IMR-90 (cell line): ENCODE measurements at regions not wholly inside any gene's neighbourhood (a gene's known extent, or its start where the extent isn't known, plus 50 kb on each side); places are given as distances from the start of the nearest gene placed in this dataset.

ENCODE experiments used
- ATAC-seq: fragments of 200-7000 bp; cut with Tn5 transposase; 2 replicates; pipeline ENCODE4 v1.9.1; 2020; ENCODE audit warnings: low read depth, mild to moderate bottlenecking, moderate library complexity
- BruUV-seq: library from RNA; stranded (reverse); fragments of 400-500 nt; replicated peaks from 2 replicates; lab custom pipeline; 2021; lab: Mats Ljungman, UMichigan
- CTCF ChIA-PET: fragments of 300-600 bp; formaldehyde crosslinking; extraction: SDS; loops from one replicate; lab custom pipeline; 2021; ENCODE audit warnings: antibody characterized with exemption; lab: Yijun Ruan, JAX
- POLR2A ChIA-PET: fragments of 300-600 bp; sonication (Branson Sonifier 250); formaldehyde crosslinking; loops from one replicate; lab custom pipeline; 2022; ENCODE audit warnings: antibody characterized with exemption; ENCODE audit not compliant: unreplicated experiment; lab: Charles Lee
- DNase-seq: peaks from one replicate; pipeline ENCODE4 v3.0.0; 2013
- H2AFZ ChIP-seq: replicated peaks from 2 replicates; pipeline ENCODE3; 2013; ENCODE audit warnings: low read length, mild to moderate bottlenecking; ENCODE audit not compliant: poor library complexity
- H2AK5ac ChIP-seq: 2 replicates; pipeline ENCODE4 v1.6.1; 2013; ENCODE audit warnings: low read depth, low read length, inconsistent platforms
- H2AK9ac ChIP-seq: replicated peaks from 2 replicates; pipeline ENCODE3; 2013; ENCODE audit warnings: mild to moderate bottlenecking, low read depth, low read length, moderate library complexity; ENCODE audit not compliant: poor library complexity
- H2BK120ac ChIP-seq: 2 replicates; pipeline ENCODE4 v1.6.1; 2013; ENCODE audit warnings: low read depth, low read length, inconsistent platforms
- H2BK15ac ChIP-seq: 3 replicates; pipeline ENCODE4 v1.6.1; 2013; ENCODE audit warnings: low read depth, low read length, inconsistent platforms
- H2BK20ac ChIP-seq: 2 replicates; pipeline ENCODE4 v1.6.1; 2013; ENCODE audit warnings: low read depth, mild to moderate bottlenecking, inconsistent platforms, low read length, moderate library complexity
- H2BK5ac ChIP-seq: 2 replicates; pipeline ENCODE4 v1.6.1; 2013; ENCODE audit warnings: mild to moderate bottlenecking, low read depth, low read length, inconsistent platforms; ENCODE audit not compliant: poor library complexity, severe bottlenecking
- H3K14ac ChIP-seq: replicated peaks from 2 replicates; pipeline ENCODE4 v1.6.1; 2013; ENCODE audit warnings: low read depth, low read length, inconsistent platforms
- H3K18ac ChIP-seq: 2 replicates; pipeline ENCODE4 v1.6.1; 2013; ENCODE audit warnings: low read depth, low read length, control low read depth
- H3K23ac ChIP-seq: 2 replicates; pipeline ENCODE4 v1.6.1; 2013; ENCODE audit warnings: low read depth, low read length, inconsistent platforms
- H3K27ac ChIP-seq: 2 replicates; pipeline ENCODE4 v1.5.1; 2013; ENCODE audit warnings: mild to moderate bottlenecking, control low read depth, low read length; ENCODE audit not compliant: insufficient read depth
- H3K27me3 ChIP-seq: 2 replicates; pipeline ENCODE4 v1.6.1; 2013; ENCODE audit warnings: low read length; ENCODE audit not compliant: control insufficient read depth, insufficient read depth
- H3K36me3 ChIP-seq: 2 replicates; pipeline ENCODE4 v1.6.1; 2013; ENCODE audit warnings: low read length, mixed read lengths; ENCODE audit not compliant: control insufficient read depth, insufficient read depth
- H3K4ac ChIP-seq: 2 replicates; pipeline ENCODE4 v1.6.1; 2013; ENCODE audit warnings: low read depth, low read length, inconsistent platforms
- H3K4me1 ChIP-seq: 2 replicates; pipeline ENCODE4 v1.6.1; 2013; ENCODE audit warnings: low read length, mixed read lengths; ENCODE audit not compliant: control insufficient read depth, insufficient read depth
- H3K4me2 ChIP-seq: 2 replicates; pipeline ENCODE4 v1.6.1; 2013; ENCODE audit warnings: low read depth, mild to moderate bottlenecking, control low read depth, low read length, moderate library complexity
- H3K4me3 ChIP-seq: 2 replicates; pipeline ENCODE4 v1.5.1; 2013; ENCODE audit warnings: low read depth, mild to moderate bottlenecking, control low read depth, low read length, moderate library complexity; ENCODE audit not compliant: insufficient read depth
- H3K56ac ChIP-seq: 2 replicates; pipeline ENCODE4 v1.6.1; 2013; ENCODE audit warnings: low read length, inconsistent platforms; ENCODE audit not compliant: insufficient read depth; ENCODE audit errors: extremely low read depth
- H3K79me1 ChIP-seq, 2 experiments: 2 replicates each; pipeline ENCODE4 v1.6.1; 2013; ENCODE audit warnings: low read length in 2 of 2, inconsistent platforms in 1 of 2, low read depth in 1 of 2
- H3K9ac ChIP-seq: 2 replicates; pipeline ENCODE4 v1.6.1; 2013; ENCODE audit warnings: low read depth, low read length, control low read depth
- H3K9me1 ChIP-seq: 2 replicates; pipeline ENCODE4 v1.6.1; 2013; ENCODE audit warnings: low read length, inconsistent platforms; ENCODE audit not compliant: insufficient read depth
- H3K9me3 ChIP-seq: 2 replicates; pipeline ENCODE4 v1.6.1; 2013; ENCODE audit warnings: low read length; ENCODE audit not compliant: control insufficient read depth, insufficient read depth
- H4K20me1 ChIP-seq: 2 replicates; pipeline ENCODE4 v1.6.1; 2013; ENCODE audit warnings: low read length, inconsistent platforms; ENCODE audit not compliant: insufficient read depth
- H4K5ac ChIP-seq: 2 replicates; pipeline ENCODE4 v1.6.1; 2013; ENCODE audit warnings: mild to moderate bottlenecking, low read depth, low read length, control low read depth
- H4K8ac ChIP-seq, 2 experiments: 2 replicates each; pipeline ENCODE4 v1.6.1; 2013; ENCODE audit warnings: low read depth in 2 of 2, low read length in 2 of 2, control low read depth in 1 of 2, inconsistent platforms in 1 of 2
- H4K91ac ChIP-seq: 2 replicates; pipeline ENCODE4 v1.6.1; 2013; ENCODE audit warnings: low read depth, low read length, inconsistent platforms; ENCODE audit not compliant: insufficient read depth
- CEBPB ChIP-seq: IDR thresholded peaks from 2 replicates; pipeline ENCODE4 v1.6.1; 2012; ENCODE audit warnings: low read depth, low read length, improper control_type of control experiment
- CHD1 ChIP-seq: IDR thresholded peaks from 2 replicates; pipeline ENCODE4 v1.6.1; 2012; ENCODE audit warnings: low read depth, low read length, improper control_type of control experiment
- CTCF ChIP-seq: conservative IDR thresholded peaks from 2 replicates; pipeline ENCODE4 v1.5.1; 2012; ENCODE audit warnings: mild to moderate bottlenecking, low read depth, low read length, improper control_type of control experiment
- MAFK ChIP-seq: IDR thresholded peaks from 2 replicates; pipeline ENCODE4 v1.6.1; 2012; ENCODE audit warnings: low read depth, low read length, improper control_type of control experiment
- MAZ ChIP-seq: IDR thresholded peaks from 2 replicates; pipeline ENCODE4 v1.6.1; 2012; ENCODE audit warnings: low read depth, mild to moderate bottlenecking, low read length, improper control_type of control experiment, moderate library complexity, borderline replicate concordance
- MXI1 ChIP-seq: IDR thresholded peaks from 2 replicates; pipeline ENCODE4 v1.6.1; 2012; ENCODE audit warnings: low read depth, mild to moderate bottlenecking, low read length, moderate library complexity, borderline replicate concordance
- POLR2A ChIP-seq: IDR thresholded peaks from 2 replicates; pipeline ENCODE4 v1.6.1; 2012; ENCODE audit warnings: mild to moderate bottlenecking, low read depth, low read length
- RAD21 ChIP-seq: IDR thresholded peaks from 2 replicates; pipeline ENCODE4 v1.6.1; 2012; ENCODE audit warnings: low read length, improper control_type of control experiment
- RCOR1 ChIP-seq: IDR thresholded peaks from 2 replicates; pipeline ENCODE4 v1.6.1; 2012; ENCODE audit warnings: mild to moderate bottlenecking, low read length, improper control_type of control experiment; ENCODE audit not compliant: insufficient replicate concordance
- SMC3 ChIP-seq: fragments of 150-350 bp; IDR thresholded peaks from 2 replicates; pipeline ENCODE4 v1.6.1; 2016; ENCODE audit warnings: low read depth, mild to moderate bottlenecking, antibody characterized with exemption, low read length, moderate library complexity
- USF2 ChIP-seq: fragments of 150-350 bp; IDR thresholded peaks from 2 replicates; pipeline ENCODE4 v1.6.1; 2017; ENCODE audit warnings: mild to moderate bottlenecking, antibody characterized with exemption, low read length, low read depth
- WGBS, 2 experiments: methylation state at CpG; one replicate each; pipeline versions ENCODE4 v1.1.5 to v1.1.7; 2013; ENCODE audit warnings: missing lambda C conversion rate in 2 of 2; ENCODE audit not compliant: insufficient read length in 1 of 2; ENCODE audit errors: extremely low coverage in 2 of 2; 5-methylcytosine and 5-hydroxymethylcytosine counted together
- dilution Hi-C: fragments of 300-500 bp; cut with HindIII; formaldehyde crosslinking; loops from one replicate; pipeline ENCODE4 v1.14.3; 2018; ENCODE audit warnings: low sequenced_read_pairs; ENCODE audit not compliant: unreplicated experiment
- in situ Hi-C: fragments of 300-500 bp; cut with MboI; formaldehyde crosslinking; loops from 3 replicates; pipeline ENCODE4 v1.14.3; 2019; ENCODE audit warnings: low sequenced_read_pairs, inconsistent platforms, mixed read lengths
- intact Hi-C: fragments of 100-400 bp; cut with micrococcal nuclease; formaldehyde crosslinking; loops from 2 replicates; pipeline ENCODE4 v1.10.0; 2022
- TF ChIP-seq, protein P1 (sequence below): fragments of 150-350 bp; IDR thresholded peaks from 2 replicates; pipeline ENCODE4 v1.6.1; 2016; ENCODE audit warnings: low read depth, mild to moderate bottlenecking, low read length, moderate library complexity, borderline replicate concordance

DNA sequence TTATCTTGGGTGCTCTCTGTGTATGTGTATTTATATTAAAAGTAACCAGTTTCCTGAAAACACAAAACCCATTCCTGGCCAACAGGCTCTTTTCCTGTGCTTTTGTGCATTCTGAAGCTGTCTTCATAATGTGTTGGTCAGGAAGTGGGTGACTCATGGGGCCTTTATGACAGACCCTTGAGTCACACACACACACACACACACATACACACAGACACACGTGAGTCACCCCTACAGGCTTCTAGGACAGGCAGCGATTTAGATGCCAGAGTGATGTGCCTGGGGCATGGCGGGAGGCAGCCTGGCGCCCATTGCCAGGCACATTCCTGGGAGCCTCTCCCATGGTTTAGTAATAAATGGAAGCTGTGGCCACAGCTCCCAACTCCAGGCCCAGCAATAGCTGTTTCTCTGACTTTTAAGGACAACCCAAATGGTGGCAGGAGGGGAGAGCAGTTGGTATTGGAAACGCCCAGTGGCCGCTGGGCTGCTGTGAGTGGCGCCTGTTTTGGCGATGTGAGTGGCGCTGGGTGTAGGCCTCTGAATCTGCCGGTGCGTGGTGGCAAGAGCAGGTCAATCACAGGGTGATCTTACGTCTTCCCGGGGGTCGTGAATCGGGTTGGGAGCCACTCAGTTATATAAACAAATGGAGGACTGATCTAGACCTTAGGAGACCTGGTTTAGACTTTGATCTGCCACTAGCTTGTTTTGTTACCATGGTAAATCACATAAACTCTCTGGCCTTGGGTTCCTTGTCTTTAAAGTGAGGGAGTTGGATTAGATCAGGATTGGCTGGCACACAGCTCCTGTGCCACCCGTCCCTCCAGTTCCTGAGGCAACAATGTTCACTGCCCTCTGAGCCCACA is 150.7 kb upstream of the DLX2 start (continued):
- peak; percentile 15; the same call in 1 of the 2 replicates for TF ChIP-seq SMC3

GRCh38 chr2:172256886-172257285 is 154.2 kb upstream of the DLX2 start:
- intact Hi-C loops (no loop called here), dilution Hi-C loops (no loop called here), in situ Hi-C loops (no loop called here)
- H2BK5ac ChIP-seq: no peak overlapping the region
- peak overlapping the region; percentile 56; the same call in 1 of the 2 replicates for H2BK120ac ChIP-seq
- H3K27ac ChIP-seq: no peak overlapping the region
- no peak overlapping the region for H4K91ac ChIP-seq
- H3K14ac ChIP-seq: no peak overlapping the region
- H4K20me1 ChIP-seq: no peaks in the 10 kb centered on the region
- no peaks in the 10 kb centered on the region for H3K9me3 ChIP-seq
- no peak overlapping the region for H3K4me2 ChIP-seq
- ChIA-PET CTCF (no interaction called here), POLR2A (no interaction called here)
- no peak overlapping the region for H3K9ac ChIP-seq
- no peak overlapping the region for H4K8ac ChIP-seq
- no peaks in the 10 kb centered on the region for H3K36me3 ChIP-seq
- H3K18ac ChIP-seq: no peak overlapping the region
- no peak overlapping the region for H2BK20ac ChIP-seq
- no CpG with 5 or more reads among the region's 2 CpGs for WGBS, 2 experiments
- peaks cover 12% of the 10 kb centered on the region for H3K9me1 ChIP-seq
- no peak overlapping the region for H4K5ac ChIP-seq
- no peak overlapping the region for H3K4ac ChIP-seq
- no peak overlapping the region for H2AK9ac ChIP-seq
- H2BK15ac ChIP-seq: no peak overlapping the region
- no peak overlapping the region for H3K4me3 ChIP-seq
- H2AK5ac ChIP-seq: no peak overlapping the region; the same call in 1 of the 2 replicates
- ATAC-seq (no peak), DNase-seq (no peak)
- no TSS peak for BruUV-seq
- H3K56ac ChIP-seq: no peak overlapping the region
- H3K23ac ChIP-seq: no peak overlapping the region
- no peaks in the 10 kb centered on the region for H3K27me3 ChIP-seq
- no peak overlapping the region for H2AFZ ChIP-seq
- H3K79me1 ChIP-seq: peaks cover 0 to 6% of the 10 kb centered on the region in 2 experiments; a peak in 1 of 4 replicates
- peaks cover 15% of the 10 kb centered on the region for H3K4me1 ChIP-seq
- no peak for TF ChIP-seq CHD1
- no peak for TF ChIP-seq MXI1
- no peak for TF ChIP-seq CEBPB
- TF ChIP-seq USF2: no peak
- TF ChIP-seq SMC3: no peak
- no peak for TF ChIP-seq CTCF
- no peak for TF ChIP-seq RCOR1
- no peak for TF ChIP-seq RAD21
- TF ChIP-seq, protein P1, sequence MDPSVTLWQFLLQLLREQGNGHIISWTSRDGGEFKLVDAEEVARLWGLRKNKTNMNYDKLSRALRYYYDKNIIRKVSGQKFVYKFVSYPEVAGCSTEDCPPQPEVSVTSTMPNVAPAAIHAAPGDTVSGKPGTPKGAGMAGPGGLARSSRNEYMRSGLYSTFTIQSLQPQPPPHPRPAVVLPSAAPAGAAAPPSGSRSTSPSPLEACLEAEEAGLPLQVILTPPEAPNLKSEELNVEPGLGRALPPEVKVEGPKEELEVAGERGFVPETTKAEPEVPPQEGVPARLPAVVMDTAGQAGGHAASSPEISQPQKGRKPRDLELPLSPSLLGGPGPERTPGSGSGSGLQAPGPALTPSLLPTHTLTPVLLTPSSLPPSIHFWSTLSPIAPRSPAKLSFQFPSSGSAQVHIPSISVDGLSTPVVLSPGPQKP: no peak
- TF ChIP-seq MAZ: no peak
- no peak for TF ChIP-seq MAFK
- no peak for TF ChIP-seq POLR2A
